ENCODE measurements at regions not wholly inside any gene's neighbourhood (a gene's known extent, or its start where the extent isn't known, plus 50 kb on each side); places are given as distances from the start of the nearest gene placed in this dataset.

- DNase-seq (ENCODE audit: low spot score): no peak
These were observed 93.4 kb upstream of the SOD1 start for GRCh38 chr21:31566064-31566463.

- DNase-seq (ENCODE audit: low spot score): no peak
These were observed 95.1 kb upstream of the SOD1 start for GRCh38 chr21:31564439-31564838.

GRCh38 chr21:31560479-31560878 lies 99.0 kb upstream of the SOD1 start:
- no peak for DNase-seq (ENCODE audit: low spot score)

- DNase-seq (ENCODE audit: low spot score): no peak
These were observed 99.9 kb upstream of the SOD1 start for GRCh38 chr21:31559368-31560119.

GRCh38 chr21:31558962-31559367 lies 100.5 kb upstream of the SOD1 start:
- peak; percentile 29 for DNase-seq (ENCODE audit: low spot score)

GRCh38 chr21:31558189-31558961 lies 101.1 kb upstream of the SOD1 start:
- DNase-seq (ENCODE audit: low spot score): no peak

GRCh38 chr21:31557421-31558188 lies 101.9 kb upstream of the SOD1 start:
- DNase-seq (ENCODE audit: low spot score): no peak

- no peak for DNase-seq (ENCODE audit: low spot score)
These were observed 102.8 kb upstream of the SOD1 start for GRCh38 chr21:31556662-31557061.

- no peak for DNase-seq (ENCODE audit: low spot score)
These were observed 103.7 kb upstream of the SOD1 start for GRCh38 chr21:31555741-31556191.

GRCh38 chr21:31554511-31555022 lies 104.9 kb upstream of the SOD1 start:
- no peak for DNase-seq (ENCODE audit: low spot score)

- DNase-seq (ENCODE audit: low spot score): no peak
These were observed 105.6 kb upstream of the SOD1 start for GRCh38 chr21:31553926-31554325.

GRCh38 chr21:31553461-31553860 lies 106.0 kb upstream of the SOD1 start:
- no peak for DNase-seq (ENCODE audit: low spot score)

- DNase-seq (ENCODE audit: low spot score): no peak
These were observed 106.7 kb upstream of the SOD1 start for GRCh38 chr21:31552826-31553225.

GRCh38 chr21:31550070-31550469 lies 109.4 kb upstream of the SOD1 start:
- DNase-seq (ENCODE audit: low spot score): no peak

- DNase-seq (ENCODE audit: low spot score): no peak
These were observed 110.8 kb upstream of the SOD1 start for GRCh38 chr21:31548688-31549087.

GRCh38 chr21:31546443-31547170 lies 112.9 kb upstream of the SOD1 start:
- DNase-seq (ENCODE audit: low spot score): no peak

GRCh38 chr21:31545036-31545435 lies 114.5 kb upstream of the SOD1 start:
- DNase-seq (ENCODE audit: low spot score): no peak

- DNase-seq (ENCODE audit: low spot score): no peak
These were observed 116.3 kb upstream of the SOD1 start for GRCh38 chr21:31543191-31543590.

GRCh38 chr21:31538816-31539215 lies 120.7 kb upstream of the SOD1 start:
- no peak for DNase-seq (ENCODE audit: low spot score)

- DNase-seq (ENCODE audit: low spot score): no peak
These were observed 121.5 kb upstream of the SOD1 start for GRCh38 chr21:31537872-31538576.

- DNase-seq (ENCODE audit: low spot score): no peak
These were observed 123.4 kb upstream of the SOD1 start for GRCh38 chr21:31536138-31536537.
